Activated CD8-positive, alpha-beta memory T cell treated with anti-CD3 and anti-CD28 coated beads, Interleukin-2, amount 50 U/mL, for 4 hours (primary cell): ENCODE measurements at regions not wholly inside any gene's neighbourhood (a gene's known extent, or its start where the extent isn't known, plus 50 kb on each side); places are given as distances from the start of the nearest gene placed in this dataset.

Experiments
- DNase-seq: peaks from one replicate; pipeline ENCODE4 v3.0.0-alpha.2; 2020

GRCh38 chr6:14622909-14623505 is 505.4 kb downstream of the CD83 start:
- no peak for DNase-seq

- DNase-seq: no peak
These were observed 507.8 kb downstream of the CD83 start for GRCh38 chr6:14625173-14625895.

DNA sequence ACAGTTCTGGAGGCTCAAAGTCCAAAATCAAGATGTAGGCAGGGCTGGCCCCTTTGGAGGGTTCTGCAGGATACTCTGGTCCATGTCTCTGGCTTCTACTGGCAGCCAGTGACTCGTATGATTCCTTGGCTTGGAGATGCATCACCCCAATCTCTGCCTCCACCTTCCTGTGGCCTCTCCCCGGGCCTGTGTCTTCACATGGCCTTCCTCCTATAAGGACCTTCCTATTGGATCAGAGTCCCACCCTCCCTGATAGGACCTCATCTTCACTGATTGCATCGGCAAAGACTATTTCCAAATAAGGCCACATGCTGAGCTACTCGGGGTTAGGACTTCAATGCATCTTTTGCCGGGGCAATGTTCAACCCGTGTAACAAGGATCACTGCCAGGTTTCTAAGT is 509.0 kb downstream of the CD83 start:
- no peak for DNase-seq

GRCh38 chr6:14630016-14630415 is 512.4 kb downstream of the CD83 start:
- DNase-seq: no peak

DNA sequence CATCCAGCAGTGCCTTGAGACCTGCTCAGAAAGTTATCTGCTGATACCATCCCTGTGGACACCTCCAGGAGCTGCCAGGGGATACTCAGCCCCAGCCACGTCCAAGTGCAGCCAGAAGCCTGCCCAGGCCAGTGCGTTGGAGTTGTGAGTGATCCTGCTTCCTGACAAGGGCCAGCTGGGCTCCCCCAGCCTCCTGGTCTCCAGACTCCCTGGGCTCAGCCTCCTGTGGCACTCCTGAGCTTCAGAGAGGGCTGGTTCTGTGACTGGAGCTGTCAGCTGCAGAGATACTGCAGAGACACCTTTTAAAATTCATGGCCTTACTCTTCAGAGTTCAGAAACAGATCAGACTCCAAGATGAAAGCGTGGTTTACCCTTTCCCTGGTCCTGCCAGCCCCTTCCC is 515.9 kb downstream of the CD83 start:
- DNase-seq: no peak

GRCh38 chr6:14634072-14634471 is 516.5 kb downstream of the CD83 start:
- no peak for DNase-seq

DNA sequence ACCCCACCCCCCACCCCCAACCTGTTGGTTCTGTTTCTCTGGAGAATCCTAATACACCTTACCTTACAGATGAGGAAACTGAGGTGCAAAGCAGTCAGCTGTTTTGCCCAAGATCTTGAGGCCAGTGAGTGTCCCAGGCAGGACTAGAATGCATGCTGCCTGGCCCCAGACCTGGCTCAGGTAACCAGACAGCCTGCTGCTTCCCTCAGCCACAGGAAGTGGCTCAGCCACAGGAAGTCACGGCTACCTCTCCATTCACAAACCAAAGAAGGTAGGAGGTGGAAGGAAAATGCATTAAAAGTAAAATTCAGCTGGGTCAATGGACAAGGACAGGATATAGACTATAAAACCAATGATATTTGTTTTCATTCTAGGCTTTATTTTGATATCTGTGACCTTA is 517.6 kb downstream of the CD83 start:
- DNase-seq: peak; percentile 32

DNA sequence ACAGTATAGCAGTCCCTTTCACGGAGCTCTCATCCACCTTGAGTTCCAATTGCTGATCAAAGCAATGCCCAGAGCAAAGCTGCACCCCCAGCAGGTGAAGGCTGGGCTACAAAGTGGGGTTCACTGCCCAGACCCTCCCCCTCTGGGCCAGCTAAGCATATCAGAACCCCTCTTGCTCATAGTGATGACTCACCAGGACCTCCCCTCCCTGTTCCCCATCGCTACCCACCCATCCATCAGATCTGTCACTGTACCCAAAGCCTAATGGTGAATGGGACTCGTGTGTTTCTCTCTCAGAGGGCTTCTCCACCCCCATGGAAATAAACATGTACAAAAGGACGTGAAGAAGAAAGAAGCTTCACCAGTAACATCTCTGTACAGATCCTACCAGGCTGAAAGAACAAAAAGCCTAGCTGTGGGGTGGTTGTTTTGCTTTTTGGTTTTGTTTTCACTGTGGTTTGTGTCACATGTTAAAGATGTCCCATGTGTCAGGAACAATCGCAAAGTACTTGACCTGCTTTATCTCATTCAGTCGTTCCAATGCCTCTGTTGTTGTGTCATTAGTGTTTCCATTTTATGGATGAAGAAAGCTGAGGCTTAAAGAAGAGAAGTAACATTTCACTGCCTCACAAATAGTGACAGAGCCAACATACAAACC is 518.5 kb downstream of the CD83 start:
- no peak for DNase-seq

GRCh38 chr6:14638435-14638905 is 520.9 kb downstream of the CD83 start:
- DNase-seq: no peak

- DNase-seq: no peak
These were observed 521.6 kb downstream of the CD83 start for GRCh38 chr6:14638906-14639761.

DNA sequence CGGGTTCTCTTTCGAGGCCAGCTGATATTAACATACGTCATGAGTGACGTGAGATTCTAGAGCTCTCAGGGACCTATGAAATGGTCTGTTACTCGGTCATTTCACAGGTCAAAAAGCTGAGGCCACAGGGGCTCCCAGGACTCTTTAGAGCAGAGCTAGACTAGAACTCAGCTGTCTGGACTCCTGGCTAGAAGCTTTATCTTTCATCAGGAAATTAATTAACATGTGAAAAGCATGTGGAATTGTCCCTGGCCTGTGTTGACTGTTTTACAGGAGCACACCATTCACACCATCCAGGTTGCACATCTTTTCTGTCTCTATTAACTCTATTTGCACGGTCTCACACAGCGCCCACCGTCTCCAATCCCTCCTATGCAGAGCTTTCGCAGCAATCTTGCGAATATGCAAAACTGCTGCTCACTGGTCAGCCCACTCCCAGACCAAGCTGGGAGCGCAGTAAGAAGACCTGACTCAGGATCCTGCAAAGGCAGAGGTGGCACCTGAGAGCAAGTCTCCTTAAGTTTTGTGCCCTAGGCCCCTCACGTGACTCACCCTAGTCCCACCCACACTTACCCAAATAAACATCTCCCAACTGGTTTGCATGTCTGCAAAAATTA is 522.5 kb downstream of the CD83 start:
- no peak for DNase-seq

DNA sequence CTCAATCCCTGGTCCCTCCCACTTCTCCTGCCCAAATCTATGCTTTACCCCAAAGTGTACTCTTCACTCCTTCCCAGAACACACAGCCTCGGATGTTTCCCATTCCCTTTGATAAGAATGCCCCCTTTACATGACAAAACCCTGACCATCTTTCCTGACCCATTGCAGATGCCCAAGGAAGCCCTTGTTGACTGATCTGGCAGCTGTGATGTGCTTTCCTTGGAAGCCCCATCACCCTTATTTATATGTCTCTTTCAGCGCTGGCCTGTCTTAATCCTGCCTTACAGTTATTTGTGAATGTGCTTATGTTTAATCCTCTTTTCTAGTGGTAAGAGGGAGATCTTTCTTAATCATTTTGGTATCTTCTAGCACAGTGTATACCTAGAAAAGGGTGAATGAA is 523.1 kb downstream of the CD83 start:
- DNase-seq: no peak

GRCh38 chr6:14641423-14642135 is 524.0 kb downstream of the CD83 start:
- no peak for DNase-seq

- DNase-seq: no peak
These were observed 524.5 kb downstream of the CD83 start for GRCh38 chr6:14642136-14642505.

DNA sequence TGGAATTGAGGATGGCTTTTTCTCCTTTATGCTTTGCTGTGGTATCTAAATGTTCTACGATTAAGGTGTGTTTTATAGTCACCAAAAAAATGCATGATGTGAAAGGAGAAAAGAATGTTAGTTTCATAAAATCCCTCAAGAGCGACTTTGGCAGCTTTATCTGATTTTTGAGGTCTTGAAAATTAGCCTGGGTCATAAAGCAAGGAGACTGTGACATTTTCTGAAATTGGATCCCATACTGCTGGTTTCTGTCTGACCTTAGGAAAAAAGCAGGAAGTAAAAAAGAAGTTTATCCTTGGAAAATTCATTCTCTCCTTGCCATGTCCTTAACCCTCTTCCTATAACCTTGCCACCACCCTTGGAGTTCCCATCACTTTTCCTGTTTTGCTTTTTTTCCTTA is 525.3 kb downstream of the CD83 start:
- DNase-seq: no peak

GRCh38 chr6:14644381-14644780 is 526.8 kb downstream of the CD83 start:
- DNase-seq: no peak

GRCh38 chr6:14645221-14645620 is 527.6 kb downstream of the CD83 start:
- DNase-seq: no peak

DNA sequence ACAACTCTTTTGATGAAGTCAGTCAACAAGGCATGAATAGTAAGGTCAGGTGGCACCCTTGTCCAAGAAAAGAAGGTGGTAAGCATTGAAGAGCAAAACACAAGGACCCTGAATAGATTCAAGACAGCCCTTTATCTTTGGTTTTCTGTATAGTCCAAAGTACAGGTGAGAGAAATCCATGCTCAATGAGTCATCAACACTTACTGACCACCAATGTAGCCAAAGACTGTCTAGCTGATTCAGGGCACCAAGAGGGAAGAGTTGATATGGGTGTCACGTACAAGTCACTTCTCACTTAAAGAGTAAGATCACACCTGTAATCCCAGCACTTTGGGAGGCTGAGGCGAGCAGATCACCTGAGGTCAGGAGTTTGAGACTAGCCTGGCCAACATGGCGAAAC is 528.3 kb downstream of the CD83 start:
- no peak for DNase-seq

DNA sequence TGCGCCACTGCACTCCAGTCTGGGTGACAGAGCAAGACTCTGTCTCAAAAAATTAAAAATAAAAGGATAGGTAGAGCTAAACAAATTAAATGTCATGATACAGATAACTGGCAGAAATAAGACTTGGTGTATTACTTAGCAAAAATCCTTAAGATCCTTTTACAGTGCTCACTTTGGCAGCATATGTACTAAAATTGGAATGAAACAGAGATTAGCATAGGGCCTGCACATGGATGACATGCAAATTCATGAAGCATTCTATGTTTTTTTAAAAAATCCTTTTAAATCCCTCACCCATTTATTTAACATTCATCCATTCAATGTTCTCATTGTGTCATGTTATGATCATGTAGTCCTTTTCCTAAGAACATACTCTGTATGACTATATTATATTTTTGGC is 528.8 kb downstream of the CD83 start:
- DNase-seq: no peak

- no peak for DNase-seq
These were observed 529.8 kb downstream of the CD83 start for GRCh38 chr6:14647357-14647756.

DNA sequence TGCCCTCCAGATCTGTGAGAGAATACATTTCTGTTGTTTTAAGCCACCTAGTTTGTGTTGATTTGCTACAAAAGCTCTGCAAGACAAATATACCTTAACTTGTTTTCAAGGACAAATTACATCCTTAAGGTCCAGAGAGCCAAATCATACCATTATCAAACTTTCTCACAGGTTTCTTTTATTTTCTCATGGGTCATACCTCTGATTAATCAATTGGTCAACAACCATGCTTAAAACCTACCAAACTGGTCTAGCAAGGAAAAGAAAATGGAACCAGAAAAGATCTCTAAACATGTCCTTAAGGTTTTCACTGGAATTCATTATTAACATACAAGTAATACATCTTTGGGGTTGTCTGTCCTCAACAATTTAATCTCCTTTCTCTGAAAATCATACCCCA is 535.0 kb downstream of the CD83 start:
- DNase-seq: no peak
